ENCODE measurements at regions not wholly inside any gene's neighbourhood (a gene's known extent, or its start where the extent isn't known, plus 50 kb on each side); places are given as distances from the start of the nearest gene placed in this dataset.
A peak's percentile ranks its signal among the peaks of the same experiment; 100 is the strongest.

DNA sequence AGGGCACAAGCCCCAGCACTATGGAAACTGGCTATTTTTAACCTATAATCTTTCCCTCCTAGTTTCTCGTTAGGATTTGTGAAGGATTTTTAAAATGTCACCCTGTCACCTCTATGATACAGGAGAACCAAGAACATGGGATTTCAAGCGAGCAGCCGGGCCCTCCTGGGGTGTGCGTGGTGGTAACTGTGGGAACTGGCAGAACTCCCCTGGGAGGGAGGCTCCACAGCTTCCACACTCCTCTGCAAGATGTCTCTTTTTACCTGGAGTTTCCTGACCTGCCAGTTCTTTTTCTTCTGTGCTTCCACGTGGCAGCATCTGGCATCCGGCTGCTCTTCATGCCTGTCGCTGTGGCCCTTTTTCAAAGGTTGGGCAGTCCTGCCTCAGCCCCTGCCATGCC is 386.3 kb upstream of the MYT1L start:
- DNase-seq (ENCODE audit: low spot score) = no peak

DNA sequence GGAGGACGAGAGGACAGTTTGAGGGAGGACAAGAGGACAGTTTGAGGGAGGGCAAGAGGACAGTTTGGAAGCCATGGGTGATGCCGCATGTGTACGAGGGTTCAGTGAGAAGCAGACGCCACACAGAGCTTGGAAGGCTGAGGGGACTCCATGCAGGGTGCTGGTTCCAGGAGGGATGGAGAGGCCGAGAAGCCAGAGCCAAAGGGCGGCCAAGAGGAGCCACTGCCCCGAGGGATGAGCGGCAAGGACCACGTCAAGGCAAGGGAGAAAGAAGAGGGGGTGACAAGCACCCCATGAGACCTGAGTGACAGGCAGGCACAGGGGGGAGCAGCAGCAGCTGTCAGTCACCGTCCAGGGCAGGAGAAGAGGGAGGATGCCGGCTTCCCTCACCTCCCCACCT is 385.7 kb upstream of the MYT1L start:
- no peak for DNase-seq (ENCODE audit: low spot score)

DNA sequence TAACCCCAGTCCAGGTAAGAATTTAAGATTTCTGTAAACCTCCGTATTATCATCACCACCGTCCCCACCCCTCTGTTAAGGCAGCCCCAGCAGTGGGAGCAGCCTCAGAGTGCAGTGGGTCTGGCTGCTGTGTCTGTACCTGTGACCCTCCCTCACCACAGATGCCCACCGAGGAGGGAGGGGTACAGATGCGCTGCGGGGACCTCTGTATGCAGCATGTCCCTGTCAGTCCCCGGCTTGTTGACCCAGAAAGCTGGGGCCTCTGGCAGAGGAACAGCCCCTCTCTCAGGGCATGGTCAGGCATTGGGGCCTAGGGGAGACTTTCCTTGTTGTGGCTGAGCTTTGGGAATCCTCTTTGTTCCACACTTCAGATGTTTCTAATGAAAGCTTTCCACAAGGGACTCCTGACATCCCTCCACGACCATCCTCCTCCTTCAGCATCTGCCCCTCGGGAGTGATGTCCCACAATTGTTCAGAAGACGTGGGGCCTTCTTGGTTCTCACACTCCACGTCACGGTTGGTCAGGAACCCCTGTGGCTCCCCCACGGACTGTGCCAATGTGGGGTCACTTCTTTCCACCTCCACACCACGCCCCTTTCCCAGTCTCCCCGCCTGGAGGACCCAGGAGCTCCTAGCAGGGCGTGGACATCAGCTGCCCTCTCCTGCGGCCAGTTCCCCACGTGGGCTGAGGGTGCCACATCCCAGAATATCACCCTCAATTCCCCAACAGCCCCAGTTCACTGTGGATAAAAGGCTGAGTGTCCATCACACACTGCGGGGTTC is 384.2 kb upstream of the MYT1L start:
- no peak for DNase-seq (ENCODE audit: low spot score)

DNA sequence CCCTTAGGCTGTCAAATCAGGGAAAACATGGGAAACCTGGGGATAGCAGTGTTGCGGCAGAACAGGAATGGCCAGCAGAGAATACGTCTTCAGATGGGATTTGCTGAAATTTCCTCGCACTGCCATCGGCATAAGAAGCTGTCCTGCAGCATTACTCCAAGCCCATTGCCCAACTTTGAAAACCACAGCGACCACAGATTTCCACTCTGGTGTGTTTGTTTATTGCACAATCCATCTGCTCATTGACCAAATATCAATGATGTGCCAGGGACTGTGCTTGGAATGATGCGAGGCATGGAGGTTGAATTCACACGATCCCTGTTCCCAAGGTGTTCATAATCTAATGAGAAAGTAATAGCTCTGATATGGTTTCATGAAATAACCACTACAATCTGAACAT is 383.3 kb upstream of the MYT1L start:
- no peak for DNase-seq (ENCODE audit: low spot score)

DNA sequence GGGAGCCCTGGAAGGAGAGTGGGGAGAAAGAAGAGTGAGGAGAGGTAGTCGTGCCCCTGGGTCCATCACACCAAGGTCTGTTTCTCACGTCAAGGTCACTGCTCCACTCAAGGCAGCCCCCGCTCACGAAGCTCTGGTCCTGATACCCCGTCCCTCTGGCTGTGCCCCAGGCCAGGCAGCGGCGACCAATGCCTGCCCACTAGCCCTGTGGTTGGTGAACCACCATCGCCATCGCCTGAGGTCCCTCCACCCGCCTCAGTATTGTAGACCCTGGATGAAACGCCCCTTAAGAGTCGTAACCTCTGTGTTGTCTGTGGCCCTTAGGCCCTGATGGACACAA is 378.3 kb upstream of the MYT1L start:
- DNase-seq (ENCODE audit: low spot score) = no peak

DNA sequence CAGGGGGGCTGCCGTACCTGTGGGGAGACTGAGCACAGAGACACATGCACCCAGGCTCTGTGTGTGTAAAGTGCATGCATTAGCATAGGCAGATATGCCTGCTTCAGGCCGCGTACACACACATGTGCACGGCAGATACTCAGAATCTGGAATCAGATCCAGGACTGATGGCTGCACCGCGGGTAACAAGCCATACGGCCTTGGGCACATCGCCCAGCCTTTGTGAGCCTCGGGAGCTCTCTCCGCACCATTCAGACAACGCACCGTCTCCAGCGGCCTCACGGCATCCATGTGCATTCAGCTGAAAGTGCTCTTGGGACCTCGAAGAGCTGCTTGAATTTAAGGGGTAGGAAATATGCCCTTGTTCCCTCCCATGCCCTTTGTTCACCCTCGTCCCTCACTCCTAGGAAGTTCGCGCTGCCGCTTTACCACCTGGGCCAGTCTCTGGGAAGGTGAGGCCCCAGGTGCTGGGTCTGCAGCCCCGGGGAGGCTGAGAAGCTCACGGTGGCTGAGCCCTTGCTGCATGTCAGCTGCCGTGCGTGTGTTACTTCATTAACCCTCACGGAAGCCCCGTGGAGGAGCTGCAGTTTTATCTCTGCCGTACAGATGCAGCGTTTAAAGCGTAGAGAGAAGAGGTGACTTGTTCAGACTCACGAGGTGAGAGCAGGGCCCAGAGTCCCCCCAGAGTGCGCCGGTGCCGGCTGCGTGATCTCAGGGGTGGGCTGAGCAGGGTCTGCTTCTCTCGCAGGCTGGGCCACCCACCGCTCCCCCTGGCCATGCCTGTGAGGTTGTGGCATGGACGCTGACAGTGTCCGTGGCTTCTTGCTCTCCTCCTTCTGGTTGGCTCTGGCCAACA is 377.7 kb upstream of the MYT1L start:
- DNase-seq (ENCODE audit: low spot score) = no peak

DNA sequence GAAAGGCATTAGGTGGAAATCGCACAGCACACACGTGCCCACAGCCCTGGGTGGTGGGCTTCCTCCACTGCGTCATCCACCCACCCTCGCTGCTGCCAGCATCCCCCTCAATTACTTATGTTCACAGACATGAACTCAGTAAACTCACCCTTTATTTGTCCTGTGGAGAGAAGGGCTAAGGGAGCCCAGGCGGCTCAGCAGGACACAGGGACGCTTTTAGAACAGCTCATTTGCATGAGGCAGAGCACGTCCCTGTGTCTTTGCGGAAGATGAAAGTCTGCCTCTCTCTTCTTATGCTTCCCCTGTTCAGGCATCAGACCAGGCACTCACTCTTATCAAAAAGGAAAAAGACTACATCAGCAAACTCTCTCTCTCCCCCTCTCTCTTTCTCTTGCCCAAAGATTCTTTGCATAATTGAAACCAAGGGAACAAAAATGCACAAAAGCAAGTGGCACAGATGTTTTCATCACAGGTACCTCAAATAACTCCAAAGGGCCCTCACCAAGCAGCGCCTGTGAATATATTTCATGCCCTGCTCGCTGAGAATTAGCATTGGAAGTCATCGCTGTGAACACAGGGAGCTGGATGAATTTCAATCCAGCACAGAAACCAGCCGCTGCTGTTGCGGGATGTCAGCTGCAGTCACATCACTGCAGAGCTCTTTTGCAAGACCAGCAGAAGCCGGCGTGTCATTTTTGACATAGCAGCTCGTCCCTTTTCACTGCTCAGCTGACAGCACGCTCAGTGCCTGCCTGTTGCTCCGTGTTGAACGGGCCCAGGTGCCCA is 376.3 kb upstream of the MYT1L start:
- DNase-seq (ENCODE audit: low spot score) = no peak

DNA sequence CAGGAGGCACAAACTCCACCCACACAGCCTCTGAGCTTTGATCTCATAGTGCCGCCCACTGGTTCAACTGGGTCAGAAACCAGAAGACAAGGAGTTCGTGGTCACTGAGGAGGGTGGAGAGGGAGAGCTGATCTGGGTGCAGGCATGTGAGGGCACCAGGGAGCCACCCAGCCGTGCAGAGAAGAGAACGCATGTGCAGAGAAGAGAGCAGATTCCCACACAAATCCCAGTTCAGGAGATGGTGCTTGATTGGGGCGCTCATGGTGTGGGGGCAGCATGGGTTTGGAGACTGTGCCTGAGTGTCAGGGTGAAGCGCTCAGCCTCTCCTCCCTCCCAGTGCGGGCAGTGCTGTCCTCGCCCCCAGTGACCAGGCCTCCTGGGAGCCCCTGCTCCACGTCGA is 375.2 kb upstream of the MYT1L start:
- DNase-seq (ENCODE audit: low spot score) = no peak

DNA sequence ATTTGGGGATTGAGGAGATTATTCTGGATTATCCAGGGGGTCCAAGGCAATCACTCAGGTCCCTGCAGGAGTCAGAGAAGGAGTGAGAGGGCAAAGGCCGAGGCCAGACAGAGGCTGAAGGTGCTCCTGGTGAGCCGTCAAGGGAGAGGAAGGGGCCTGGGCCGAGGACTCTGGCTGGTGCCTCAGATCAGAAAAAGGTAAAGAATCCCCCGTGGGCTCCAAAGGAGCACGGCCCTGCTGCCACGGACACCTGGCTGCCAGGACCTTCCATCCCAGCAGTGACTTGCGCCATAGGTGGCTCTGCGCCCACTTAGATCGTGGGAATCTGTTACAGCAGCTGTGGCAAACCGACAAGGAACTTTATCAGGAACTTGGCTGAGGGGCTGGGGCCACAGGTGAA is 374.8 kb upstream of the MYT1L start:
- no peak for DNase-seq (ENCODE audit: low spot score)

DNA sequence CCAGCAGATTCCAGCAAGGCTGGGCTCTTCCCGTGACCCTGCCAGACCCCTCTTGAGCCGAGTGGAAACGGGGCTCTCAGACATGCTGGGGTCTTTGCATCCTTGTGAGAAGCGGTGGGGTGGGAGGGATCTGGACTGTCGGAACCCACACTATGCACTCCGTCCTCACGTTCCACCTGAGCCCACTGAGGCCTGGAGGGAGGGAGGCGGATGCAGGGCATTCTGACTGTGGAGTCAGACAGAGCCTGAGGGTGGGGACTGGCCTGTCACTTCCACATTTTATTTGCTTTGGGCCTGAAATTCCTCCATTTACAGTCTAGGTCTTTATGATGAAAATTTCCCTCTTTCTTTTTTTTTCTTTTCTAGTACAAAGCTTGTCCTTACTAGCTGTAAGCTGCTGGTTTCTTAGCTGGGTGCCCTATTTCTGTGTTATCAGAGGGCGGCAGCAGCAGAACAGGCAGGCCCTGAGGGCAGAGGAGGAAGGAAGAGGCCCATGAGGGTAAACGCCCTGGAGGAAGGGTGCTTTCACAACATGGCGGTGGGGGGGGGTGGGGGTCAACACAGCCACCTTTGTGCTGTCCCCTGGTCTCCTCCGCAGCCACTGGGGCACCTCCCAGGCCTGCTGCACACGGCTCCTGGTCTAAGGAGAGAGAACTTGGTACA is 373.5 kb upstream of the MYT1L start:
- no peak for DNase-seq (ENCODE audit: low spot score)

DNA sequence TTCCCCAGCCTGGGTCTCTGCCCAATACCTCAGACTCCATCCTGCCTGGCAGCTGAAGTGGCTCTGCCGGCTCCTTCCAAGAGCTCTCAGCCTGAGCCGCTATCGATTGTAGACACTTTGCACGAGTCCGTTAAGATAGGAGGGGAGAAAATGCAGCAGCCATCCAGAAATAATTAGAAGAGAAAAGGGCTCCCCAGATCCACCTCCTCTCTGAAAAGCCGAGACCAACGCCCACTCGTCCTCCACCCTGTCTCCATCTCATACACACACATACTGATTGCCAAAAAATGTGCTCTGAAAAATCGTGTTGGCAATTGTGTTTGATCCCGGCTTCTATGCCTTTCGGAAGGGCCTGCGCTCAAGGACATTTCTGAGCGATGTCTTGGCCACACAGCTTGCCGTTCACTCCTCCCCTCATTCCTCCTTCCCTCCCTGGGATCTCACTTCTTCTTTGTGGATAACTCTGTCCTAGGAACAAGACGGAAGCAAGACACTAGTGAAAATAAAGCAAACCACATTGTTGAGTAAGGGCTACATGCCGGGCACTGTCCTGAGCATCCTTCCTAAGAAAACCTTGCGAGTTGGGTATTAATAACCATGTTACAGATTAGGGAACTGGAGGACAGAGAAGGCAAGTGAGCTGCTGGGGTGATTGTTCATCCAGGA is 372.8 kb upstream of the MYT1L start:
- DNase-seq (ENCODE audit: low spot score) = no peak

DNA sequence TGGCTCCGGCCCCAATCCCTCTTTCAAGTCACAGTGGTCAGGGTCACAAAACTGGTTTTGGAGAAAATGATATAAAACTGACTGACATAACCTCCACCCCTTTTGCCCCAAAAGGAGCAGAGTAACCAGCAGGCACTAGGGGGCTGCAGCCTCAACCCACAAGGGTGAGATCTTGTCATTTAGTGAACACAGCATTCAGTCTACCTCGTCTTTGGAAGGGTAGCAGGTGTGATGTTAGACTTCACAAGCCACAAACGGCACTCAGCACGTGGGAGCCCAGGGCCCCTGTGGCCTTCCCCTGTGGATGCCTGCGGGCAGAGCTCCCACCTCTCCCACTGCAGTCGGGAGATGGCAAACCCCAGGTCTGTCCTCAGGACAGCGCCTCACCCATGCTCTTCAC is 372.1 kb upstream of the MYT1L start:
- DNase-seq (ENCODE audit: low spot score) = no peak

DNA sequence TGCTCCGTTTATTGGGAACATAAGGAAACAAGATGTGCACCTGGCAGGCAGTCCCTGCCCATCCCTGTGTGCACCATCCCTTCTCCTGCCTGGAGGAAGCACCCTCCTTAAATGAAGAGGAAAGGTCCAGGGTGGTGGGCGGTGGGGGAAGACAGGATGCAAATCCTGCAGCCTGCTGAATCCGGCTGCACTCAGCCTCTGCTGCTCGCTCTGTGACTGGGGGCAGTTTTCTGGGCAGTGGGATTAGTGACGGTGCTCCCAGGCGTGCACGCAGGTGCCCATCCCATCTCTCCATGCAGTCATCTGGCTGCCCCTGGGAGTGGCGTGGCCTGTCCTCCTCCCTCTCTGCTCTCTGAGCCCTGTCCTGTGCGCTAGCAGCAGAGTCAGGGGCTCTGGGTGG is 371.3 kb upstream of the MYT1L start:
- DNase-seq (ENCODE audit: low spot score) = no peak

DNA sequence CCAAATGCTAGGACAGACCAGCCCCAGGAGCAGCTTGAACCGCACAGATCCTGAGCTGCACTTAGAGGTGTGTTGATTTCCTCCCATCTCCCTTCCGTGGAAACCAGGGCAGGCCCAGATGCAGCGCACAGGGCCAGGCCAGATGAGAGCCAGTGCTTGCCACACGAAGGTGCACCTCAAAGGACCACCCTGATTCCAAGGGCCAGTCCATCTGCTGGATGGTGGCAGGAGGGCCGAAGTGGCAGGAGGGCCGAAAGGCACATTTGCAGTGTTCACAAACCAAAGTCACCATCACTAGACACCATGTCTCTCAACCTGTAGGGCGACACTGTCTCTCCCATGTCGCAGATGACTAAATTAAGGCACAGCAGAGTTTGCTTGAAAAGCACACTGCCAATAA is 370.7 kb upstream of the MYT1L start:
- DNase-seq (ENCODE audit: low spot score) = no peak

DNA sequence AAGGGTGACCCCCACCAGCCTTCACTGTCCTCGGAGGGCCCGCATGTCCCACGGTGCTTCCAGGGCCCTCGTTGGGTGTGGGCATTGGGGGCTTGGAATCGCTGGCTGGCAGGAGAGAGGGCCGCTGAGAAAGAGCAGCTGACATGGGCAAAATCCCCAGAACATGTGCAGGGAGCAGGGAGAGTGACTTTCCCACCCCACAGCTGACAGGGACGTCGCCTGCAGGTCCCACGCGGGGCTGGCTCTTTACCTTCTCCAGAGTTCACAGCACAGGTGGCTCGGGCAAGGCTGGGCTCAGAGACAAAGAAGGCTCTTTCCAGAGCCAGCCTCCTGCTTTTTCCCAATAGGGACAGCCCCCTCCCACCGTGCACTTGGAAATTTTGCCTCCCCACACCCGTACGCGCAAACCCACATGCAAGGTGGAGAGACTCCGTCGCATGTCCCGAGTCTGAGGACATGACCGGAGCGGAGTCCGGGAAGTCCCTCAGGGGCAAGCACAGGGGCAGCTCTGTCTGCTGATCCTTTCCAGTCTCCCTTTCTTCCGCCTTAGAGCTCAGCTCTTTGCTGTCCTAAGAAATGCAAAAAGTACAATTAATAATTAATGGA is 370.2 kb upstream of the MYT1L start:
- no peak for DNase-seq (ENCODE audit: low spot score)

DNA sequence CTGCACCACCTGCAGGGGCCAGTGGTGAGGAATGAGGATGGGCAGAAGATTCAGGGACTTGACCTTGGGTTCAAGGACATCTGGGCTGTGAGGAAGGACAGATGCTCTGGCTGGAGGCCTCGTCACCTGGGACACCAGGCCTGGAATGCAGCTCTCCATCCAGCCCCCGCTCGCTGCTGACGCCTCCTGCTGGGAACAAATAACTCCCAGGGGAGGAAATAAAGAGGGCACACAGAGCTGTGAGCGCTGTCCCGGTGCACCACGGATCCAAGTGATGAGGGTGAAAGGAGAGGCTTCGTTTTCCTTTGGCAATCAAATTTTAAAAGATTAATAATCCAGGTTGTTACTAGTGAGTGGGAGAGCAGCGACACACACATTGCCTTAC is 368.0 kb upstream of the MYT1L start:
- DNase-seq (ENCODE audit: low spot score) = peak; percentile 56

DNA sequence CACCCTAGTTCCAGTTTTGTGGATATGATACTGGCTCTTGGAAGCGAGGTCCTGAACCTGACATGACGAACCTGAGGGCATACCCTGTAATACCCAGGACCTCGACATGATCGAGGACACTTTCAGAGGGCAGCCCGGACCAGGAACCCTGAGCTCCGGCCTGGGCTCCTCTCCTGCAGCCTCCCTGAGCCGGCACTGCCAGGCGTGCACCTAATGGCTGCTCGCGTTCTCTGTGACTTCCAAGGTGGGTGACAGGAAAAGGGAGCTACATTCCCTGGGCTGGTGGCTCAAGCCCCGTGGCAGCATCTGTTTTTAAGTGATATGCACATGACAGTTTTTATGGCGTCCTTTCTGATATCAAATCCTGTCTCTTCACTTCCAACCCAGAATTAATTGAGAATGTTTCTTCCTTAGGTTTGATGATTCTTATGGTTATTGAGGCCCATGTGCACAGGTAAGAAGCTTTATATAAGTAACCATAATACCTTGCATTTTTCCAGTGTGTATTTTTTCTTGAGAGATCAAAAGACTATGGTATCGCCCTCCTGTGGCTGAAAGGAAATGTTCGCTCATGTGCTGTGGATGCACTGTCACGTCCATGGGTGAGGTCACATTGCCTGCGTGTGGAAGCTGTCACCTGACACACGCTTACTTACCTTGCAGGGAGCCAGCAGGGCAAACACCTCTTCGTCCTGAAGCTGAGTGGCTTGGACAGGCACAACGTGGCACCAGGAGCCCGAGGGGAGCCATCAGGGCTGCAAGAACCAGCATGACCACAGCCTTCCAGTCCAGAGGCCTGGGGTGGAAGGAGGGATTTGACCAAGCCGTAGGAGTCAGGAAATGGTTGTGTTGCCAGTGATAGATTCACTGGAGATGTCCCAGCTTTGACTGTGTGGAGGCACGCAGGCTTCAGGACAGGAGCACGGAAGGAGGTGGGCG is 367.4 kb upstream of the MYT1L start:
- DNase-seq (ENCODE audit: low spot score) = peak; percentile 45

DNA sequence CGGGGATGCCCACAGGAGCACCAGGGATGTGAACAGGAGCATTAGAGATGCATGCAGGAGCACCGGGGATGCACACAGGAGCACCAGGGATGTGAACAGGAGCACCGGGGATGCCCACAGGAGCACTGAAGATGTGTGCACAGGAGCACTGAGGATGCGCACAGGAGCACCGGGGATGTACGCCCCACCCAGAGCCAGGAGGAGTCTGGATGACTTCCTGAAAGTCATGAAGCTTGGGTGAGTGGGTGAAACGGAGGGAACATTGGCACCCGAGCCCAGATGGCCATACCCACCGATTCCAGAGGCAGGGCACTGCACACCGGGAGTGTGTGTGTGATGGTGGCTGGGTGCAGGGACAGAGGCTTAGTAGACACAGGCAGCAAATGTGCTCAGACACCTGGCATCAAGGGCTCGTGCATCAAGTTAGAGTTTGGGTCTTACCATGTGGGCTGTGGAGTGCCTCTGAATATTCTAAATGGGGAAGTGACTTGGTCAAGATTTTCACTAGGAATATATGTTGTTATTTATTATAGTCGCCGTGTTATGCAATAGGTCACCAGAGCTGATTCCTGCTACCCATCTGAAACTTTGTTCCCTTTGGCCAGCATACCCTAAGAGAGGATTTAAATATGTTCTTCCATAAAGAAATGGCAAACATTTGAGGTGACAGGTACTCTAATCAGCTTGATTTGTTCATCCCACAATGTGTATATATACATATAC is 365.8 kb upstream of the MYT1L start:
- DNase-seq (ENCODE audit: low spot score) = no peak

DNA sequence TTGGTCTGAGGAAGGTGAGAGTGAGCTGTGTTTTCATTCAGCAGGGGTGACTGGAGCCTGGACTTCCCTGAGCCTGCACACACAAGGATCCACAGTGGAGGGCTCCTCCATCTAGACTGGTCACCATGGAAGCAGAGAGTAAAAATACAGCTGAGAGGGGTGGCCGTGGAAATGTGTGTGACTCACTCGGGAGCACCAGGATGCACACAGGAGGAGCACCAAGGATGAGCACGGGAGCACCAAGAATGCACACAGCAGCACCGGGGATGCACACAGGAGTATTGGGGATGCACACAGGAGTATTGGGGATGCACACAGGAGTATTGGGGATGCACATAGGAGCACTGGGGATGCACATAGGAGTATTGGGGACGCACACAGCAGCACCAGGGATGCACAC is 365.2 kb upstream of the MYT1L start:
- no peak for DNase-seq (ENCODE audit: low spot score)

DNA sequence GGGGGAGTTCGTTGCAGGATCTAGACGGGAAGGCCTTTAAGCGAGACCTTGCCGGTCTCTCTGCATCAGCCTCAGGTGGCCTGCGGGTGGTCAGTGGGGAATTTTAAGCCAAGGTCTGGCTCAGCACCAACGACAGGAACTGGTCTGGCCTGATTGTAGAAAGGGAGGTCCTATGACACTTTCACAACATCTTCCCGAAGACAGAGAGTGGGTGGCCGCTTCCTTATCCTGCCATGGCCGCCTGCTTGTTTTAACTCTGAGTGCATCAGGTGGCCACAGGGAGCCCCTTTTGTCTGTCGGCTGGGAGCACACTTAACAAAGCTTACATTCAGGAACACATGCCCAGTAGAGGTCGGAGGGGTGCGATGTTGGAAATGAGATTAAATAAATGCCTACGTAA is 363.7 kb upstream of the MYT1L start:
- DNase-seq (ENCODE audit: low spot score) = no peak

Data from iPS-NIHi11 (cell line).